Esophagus squamous epithelium (tissue), 4 donors: ENCODE measurements at regions not wholly inside any gene's neighbourhood (a gene's known extent, or its start where the extent isn't known, plus 50 kb on each side); places are given as distances from the start of the nearest gene placed in this dataset.

Experiments used
- POLR2A ChIP-seq, 4 donors: fragments of 450-650 bp; IDR thresholded peaks; one replicate each; pipeline ENCODE4 v1.6.1; 2017; ENCODE audit warnings: antibody characterized with exemption in 4 of 4, mild to moderate bottlenecking in 4 of 4, moderate library complexity in 3 of 4
- TF ChIP-seq, protein P1 (sequence below), 6 experiments: fragments of 450-650 bp in 4 of 6; fragments of 200-600 bp in 2 of 6; sonication (generic) in 2 of 6; IDR thresholded peaks; one replicate each; pipeline ENCODE4 v1.5.1; 2016 to 2019; ENCODE audit warnings: antibody characterized with exemption in 6 of 6, mild to moderate bottlenecking in 4 of 6, moderate library complexity in 4 of 6

DNA sequence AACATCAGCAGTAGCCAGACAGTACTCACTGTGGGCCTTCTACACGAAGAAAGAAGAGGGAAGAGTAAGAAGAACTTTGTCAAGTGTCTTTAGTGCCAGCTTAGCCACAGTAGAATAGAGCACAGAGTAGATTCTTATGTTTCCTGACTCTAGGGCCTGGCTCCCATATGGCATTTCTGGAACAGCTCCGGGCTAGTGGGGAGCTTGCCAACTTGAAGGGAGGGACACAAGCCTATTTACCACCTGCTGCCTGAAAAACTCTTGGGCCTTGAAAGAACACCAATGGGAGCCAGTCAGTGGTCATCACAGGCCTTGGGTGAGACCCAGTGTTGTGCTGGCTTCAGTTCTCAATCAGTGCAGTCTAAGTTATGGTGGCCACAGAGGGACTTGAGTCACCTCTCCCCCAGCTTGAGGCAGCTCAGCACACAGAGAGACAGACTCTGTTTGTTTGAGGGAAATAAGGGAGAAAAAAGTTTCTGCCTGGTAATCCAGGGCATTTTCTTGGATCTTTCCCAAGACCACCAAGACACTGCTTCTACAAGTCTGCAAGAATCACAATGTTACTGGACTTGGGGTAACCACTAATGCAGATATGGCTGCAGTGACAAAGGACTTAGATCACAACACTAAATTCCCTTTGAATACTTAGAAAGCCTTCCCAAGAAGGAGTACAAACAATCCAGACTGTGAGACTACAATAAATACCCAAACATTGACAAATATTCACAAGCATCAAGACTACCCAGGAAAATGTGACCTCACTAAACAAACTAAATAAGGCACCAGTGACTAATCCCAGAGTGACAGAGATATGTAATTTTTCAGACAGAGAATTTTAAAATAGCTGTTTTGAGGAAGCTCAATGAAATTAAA is 261.0 kb upstream of the NDST3 start:
- TF ChIP-seq, protein P1, sequence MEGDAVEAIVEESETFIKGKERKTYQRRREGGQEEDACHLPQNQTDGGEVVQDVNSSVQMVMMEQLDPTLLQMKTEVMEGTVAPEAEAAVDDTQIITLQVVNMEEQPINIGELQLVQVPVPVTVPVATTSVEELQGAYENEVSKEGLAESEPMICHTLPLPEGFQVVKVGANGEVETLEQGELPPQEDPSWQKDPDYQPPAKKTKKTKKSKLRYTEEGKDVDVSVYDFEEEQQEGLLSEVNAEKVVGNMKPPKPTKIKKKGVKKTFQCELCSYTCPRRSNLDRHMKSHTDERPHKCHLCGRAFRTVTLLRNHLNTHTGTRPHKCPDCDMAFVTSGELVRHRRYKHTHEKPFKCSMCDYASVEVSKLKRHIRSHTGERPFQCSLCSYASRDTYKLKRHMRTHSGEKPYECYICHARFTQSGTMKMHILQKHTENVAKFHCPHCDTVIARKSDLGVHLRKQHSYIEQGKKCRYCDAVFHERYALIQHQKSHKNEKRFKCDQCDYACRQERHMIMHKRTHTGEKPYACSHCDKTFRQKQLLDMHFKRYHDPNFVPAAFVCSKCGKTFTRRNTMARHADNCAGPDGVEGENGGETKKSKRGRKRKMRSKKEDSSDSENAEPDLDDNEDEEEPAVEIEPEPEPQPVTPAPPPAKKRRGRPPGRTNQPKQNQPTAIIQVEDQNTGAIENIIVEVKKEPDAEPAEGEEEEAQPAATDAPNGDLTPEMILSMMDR (IDR thresholded peaks at IDR 0.05): no peak
- no peak for TF ChIP-seq POLR2A (IDR thresholded peaks at IDR 0.05)
